ENCODE measurements at regions not wholly inside any gene's neighbourhood (a gene's known extent, or its start where the extent isn't known, plus 50 kb on each side); places are given as distances from the start of the nearest gene placed in this dataset.

GRCh38 chr1:104905322-104905721 lies 1155.6 kb downstream of the AMY1C start:
- TF ChIP-seq POLR2A (IDR thresholded peaks at IDR 0.05; ENCODE audit: low read depth, low read length) = no peak
- no peak for TF ChIP-seq TAF1 (IDR thresholded peaks at IDR 0.05; ENCODE audit: borderline replicate concordance, low read depth, low read length)
- no peak for TF ChIP-seq POLR2AphosphoS5 (IDR thresholded peaks at IDR 0.05; ENCODE audit: low read depth, low read length)
